HCT116 (cell line): ENCODE measurements at regions not wholly inside any gene's neighbourhood (a gene's known extent, or its start where the extent isn't known, plus 50 kb on each side); places are given as distances from the start of the nearest gene placed in this dataset.

Experiments used
- ATAC-seq: fragments of 200-7000 bp; cut with Tn5 transposase; 2 replicates; pipeline ENCODE4 v1.9.1; 2020; ENCODE audit warnings: mild to moderate bottlenecking, moderate library complexity
- BruUV-seq: library from RNA; stranded (reverse); fragments of 400-500 nt; replicated peaks from 2 replicates; lab custom pipeline; 2021; lab: Mats Ljungman, UMichigan
- CTCF ChIA-PET: fragments of 300-600 bp; sonication (Branson Sonifier 250); formaldehyde crosslinking; loops from one replicate; lab custom pipeline; 2021; ENCODE audit warnings: antibody characterized with exemption; lab: Charles Lee
- POLR2A ChIA-PET: fragments of 300-600, 350-600 bp; sonication (Branson Sonifier 250); formaldehyde crosslinking; loops from one replicate; lab custom pipeline; 2021; ENCODE audit warnings: antibody characterized with exemption; lab: Charles Lee
- RAD21 ChIA-PET, 2 experiments: fragments of 300-600 bp; sonication (Branson Sonifier 250); formaldehyde crosslinking; loops; one replicate each; lab custom pipeline; 2023; ENCODE audit warnings: low total read pairs in 2 of 2; ENCODE audit not compliant: uncharacterized antibody in 2 of 2, unreplicated experiment in 2 of 2, low non-redundant PET in 1 of 2; lab: Charles Lee
- DNase-seq: peaks from one replicate; pipeline ENCODE4 v3.0.0-alpha.2; 2010; ENCODE audit warnings: low read depth, low spot score
- H2AFZ ChIP-seq: fragments of 200-600 bp; shearing (Covaris generic), sonication (generic); 2 replicates; pipeline ENCODE4 v1.6.1; 2017; ENCODE audit warnings: low read depth, mixed run types, mixed read lengths, antibody characterized with exemption, low read length; ENCODE audit not compliant: poor library complexity, severe bottlenecking
- H3K27ac ChIP-seq: 2 replicates; pipeline ENCODE4 v1.5.1; 2012; ENCODE audit warnings: low read depth, low read length
- H3K27me3 ChIP-seq: fragments of 200-600 bp; sonication (generic); 2 replicates; pipeline ENCODE4 v1.6.1; 2016; ENCODE audit warnings: mixed run types, low read length, mixed read lengths; ENCODE audit not compliant: insufficient read depth
- H3K36me3 ChIP-seq, 2 experiments: fragments of 200-500 bp in 1 of 2; fragments of 200-600 bp in 1 of 2; sonication (Bioruptor generic) in 1 of 2; sonication (generic) in 1 of 2; 2 replicates each; pipeline versions ENCODE4 v1.5.1 to v1.6.1; 2014 to 2016; ENCODE audit warnings: low read length in 2 of 2, inconsistent platforms in 1 of 2, mixed read lengths in 1 of 2, mixed run types in 1 of 2; ENCODE audit not compliant: insufficient read depth in 2 of 2, control insufficient read depth in 1 of 2
- H3K4me1 ChIP-seq, 2 experiments: fragments of 200-600 bp in 1 of 2; sonication (generic) in 1 of 2; 2 replicates each; pipeline versions ENCODE4 v1.5.1 to v1.6.1; 2012 to 2017; ENCODE audit warnings: low read length in 2 of 2, inconsistent platforms in 1 of 2, mild to moderate bottlenecking in 1 of 2, mixed read lengths in 1 of 2, mixed run types in 1 of 2, moderate library complexity in 1 of 2; ENCODE audit not compliant: insufficient read depth in 2 of 2, control insufficient read depth in 1 of 2
- H3K4me2 ChIP-seq: fragments of 200-600 bp; sonication (generic); 2 replicates; pipeline ENCODE4 v1.6.1; 2017; ENCODE audit warnings: mixed run types, low read length, mixed read lengths
- H3K4me3 ChIP-seq, 2 experiments: fragments of 200-600 bp in 1 of 2; sonication (generic) in 1 of 2; replicated peaks in 1 of 2; 2 replicates each; pipeline ENCODE4 v1.5.1; 2011 to 2016; ENCODE audit warnings: low read length in 2 of 2, control low read depth in 1 of 2, low read depth in 1 of 2, mild to moderate bottlenecking in 1 of 2, mixed read lengths in 1 of 2, mixed run types in 1 of 2
- H3K79me2 ChIP-seq: fragments of 200-600 bp; sonication (generic); 2 replicates; pipeline ENCODE4 v1.6.1; 2017; ENCODE audit warnings: mild to moderate bottlenecking, mixed run types, low read length, moderate library complexity, mixed read lengths; ENCODE audit not compliant: insufficient read depth
- H3K9ac ChIP-seq: fragments of 200-600 bp; sonication (generic); 2 replicates; pipeline ENCODE4 v1.6.1; 2016; ENCODE audit warnings: low read length, mixed read lengths
- H3K9me2 ChIP-seq: fragments of 200-600 bp; sonication (generic), shearing (Covaris generic); 2 replicates; pipeline ENCODE4 v1.6.1; 2017; ENCODE audit warnings: mixed run types, mild to moderate bottlenecking, moderate library complexity; ENCODE audit not compliant: insufficient read depth
- H3K9me3 ChIP-seq, 2 experiments: fragments of 200-500 bp in 1 of 2; fragments of 200-600 bp in 1 of 2; sonication (Bioruptor generic) in 1 of 2; sonication (generic) in 1 of 2; 2 replicates each; pipeline ENCODE4 v1.6.1; 2014 to 2017; ENCODE audit warnings: low read length in 2 of 2, mixed read lengths in 2 of 2, inconsistent platforms in 1 of 2, low read depth in 1 of 2, mild to moderate bottlenecking in 1 of 2, mixed run types in 1 of 2, moderate library complexity in 1 of 2; ENCODE audit not compliant: control insufficient read depth in 1 of 2, insufficient read depth in 1 of 2
- H4K20me1 ChIP-seq: fragments of 200-600 bp; sonication (generic), shearing (Covaris generic); 2 replicates; pipeline ENCODE4 v1.6.1; 2017; ENCODE audit warnings: mixed run types, mild to moderate bottlenecking, moderate library complexity; ENCODE audit not compliant: insufficient read depth
- ATF3 ChIP-seq: IDR thresholded peaks from 2 replicates; pipeline ENCODE4 v1.6.1; 2012
- CBX3 ChIP-seq: IDR thresholded peaks from 2 replicates; pipeline ENCODE4 v1.6.1; 2012; ENCODE audit warnings: low read depth
- EGR1 ChIP-seq: IDR thresholded peaks from 2 replicates; pipeline ENCODE4 v1.6.1; 2012; ENCODE audit warnings: low read depth
- ELF1 ChIP-seq: IDR thresholded peaks from 2 replicates; pipeline ENCODE4 v1.6.1; 2012; ENCODE audit warnings: low read depth, borderline replicate concordance
- FOSL1 ChIP-seq: IDR thresholded peaks from 2 replicates; pipeline ENCODE4 v1.6.1; 2012; ENCODE audit warnings: low read depth
- MAX ChIP-seq: IDR thresholded peaks from 2 replicates; pipeline ENCODE4 v1.6.1; 2012
- POLR2A ChIP-seq: IDR thresholded peaks from 2 replicates; pipeline ENCODE4 v1.7.0; 2011; ENCODE audit warnings: borderline replicate concordance; ENCODE audit not compliant: insufficient read depth, insufficient read length; ENCODE audit errors: extremely low read depth
- REST ChIP-seq: IDR thresholded peaks from 2 replicates; pipeline ENCODE4 v1.6.1; 2012; ENCODE audit warnings: low read depth
- SIN3A ChIP-seq: IDR thresholded peaks from 2 replicates; pipeline ENCODE4 v1.6.1; 2012; ENCODE audit warnings: low read depth
- TCF7L2 ChIP-seq: IDR thresholded peaks from 2 replicates; pipeline ENCODE4 v1.7.0; 2011; ENCODE audit warnings: borderline replicate concordance, inconsistent platforms; ENCODE audit not compliant: insufficient read depth, insufficient read length; ENCODE audit errors: extremely low read depth
- ZNF274 ChIP-seq: fragments of 200-500 bp; sonication (Bioruptor generic); IDR thresholded peaks from 2 replicates; pipeline ENCODE4 v1.6.1; 2014; ENCODE audit warnings: mild to moderate bottlenecking, low read depth, low read length, inconsistent platforms
- intact Hi-C: fragments of 100-400 bp; cut with micrococcal nuclease; formaldehyde crosslinking; loops from 2 replicates; pipeline ENCODE4 v1.10.0; 2022
- TF ChIP-seq, protein P1 (sequence below): IDR thresholded peaks from 2 replicates; pipeline ENCODE4 v1.6.1; 2011; ENCODE audit warnings: mild to moderate bottlenecking, low read length, moderate library complexity; ENCODE audit not compliant: insufficient replicate concordance; ENCODE audit errors: extremely low read depth

- Histone ChIP-seq H3K4me1 (no peaks in the 10 kb centered on the region), H3K27me3 (peaks cover 7% of the 10 kb centered on the region), H3K9me2 (no peaks in the 10 kb centered on the region), H3K4me3 (no peak overlapping the region), H3K79me2 (no peaks in the 10 kb centered on the region), H3K9ac (no peak overlapping the region), H4K20me1 (no peaks in the 10 kb centered on the region), H3K27ac (no peak overlapping the region), H3K36me3 (no peaks in the 10 kb centered on the region), H2AFZ (no peak overlapping the region), H3K4me2 (no peak overlapping the region), H3K9me3 (no peaks in the 10 kb centered on the region)
- DNase-seq (no peak), ATAC-seq (no peak)
- POLR2A ChIA-PET, result no interaction called here
- BruUV-seq, result no TSS peak
- intact Hi-C loops, result no loop called here
- CTCF ChIA-PET, result no interaction called here
- TF ChIP-seq, protein P1, sequence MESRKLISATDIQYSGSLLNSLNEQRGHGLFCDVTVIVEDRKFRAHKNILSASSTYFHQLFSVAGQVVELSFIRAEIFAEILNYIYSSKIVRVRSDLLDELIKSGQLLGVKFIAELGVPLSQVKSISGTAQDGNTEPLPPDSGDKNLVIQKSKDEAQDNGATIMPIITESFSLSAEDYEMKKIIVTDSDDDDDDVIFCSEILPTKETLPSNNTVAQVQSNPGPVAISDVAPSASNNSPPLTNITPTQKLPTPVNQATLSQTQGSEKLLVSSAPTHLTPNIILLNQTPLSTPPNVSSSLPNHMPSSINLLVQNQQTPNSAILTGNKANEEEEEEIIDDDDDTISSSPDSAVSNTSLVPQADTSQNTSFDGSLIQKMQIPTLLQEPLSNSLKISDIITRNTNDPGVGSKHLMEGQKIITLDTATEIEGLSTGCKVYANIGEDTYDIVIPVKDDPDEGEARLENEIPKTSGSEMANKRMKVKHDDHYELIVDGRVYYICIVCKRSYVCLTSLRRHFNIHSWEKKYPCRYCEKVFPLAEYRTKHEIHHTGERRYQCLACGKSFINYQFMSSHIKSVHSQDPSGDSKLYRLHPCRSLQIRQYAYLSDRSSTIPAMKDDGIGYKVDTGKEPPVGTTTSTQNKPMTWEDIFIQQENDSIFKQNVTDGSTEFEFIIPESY, result no peak
- TF ChIP-seq FOSL1 (no peak), ATF3 (no peak), ZNF274 (no peak), ELF1 (no peak), MAX (no peak), SIN3A (no peak), CBX3 (no peak), EGR1 (no peak), REST (no peak), TCF7L2 (no peak), POLR2A (no peak)
- RAD21 ChIA-PET, result no interaction called here
Measured at GRCh38 chr16:54595621-54596020, 309.0 kb upstream of the IRX3 start.
